Mesenchymal stem cell (in vitro differentiated cells and primary cell): ENCODE measurements at regions not wholly inside any gene's neighbourhood (a gene's known extent, or its start where the extent isn't known, plus 50 kb on each side); places are given as distances from the start of the nearest gene placed in this dataset.

ENCODE experiments used
- DNase-seq: peaks from one replicate; pipeline ENCODE4 v3.0.0-alpha.2; 2013
- H2AFZ ChIP-seq: one replicate; pipeline ENCODE4 v1.6.1; 2013; ENCODE audit warnings: low read depth, mild to moderate bottlenecking, control low read depth, inconsistent platforms, low read length, moderate library complexity
- H2AK5ac ChIP-seq: 2 replicates; pipeline ENCODE4 v1.6.1; 2013; ENCODE audit warnings: low read length, moderate library complexity, mild to moderate bottlenecking, inconsistent platforms; ENCODE audit not compliant: severe bottlenecking
- H2BK120ac ChIP-seq: one replicate; pipeline ENCODE4 v1.6.1; 2013; ENCODE audit warnings: low read depth, mild to moderate bottlenecking, inconsistent platforms, low read length, moderate library complexity
- H2BK12ac ChIP-seq, 2 experiments: one replicate each; pipeline ENCODE4 v1.6.1; 2013; ENCODE audit warnings: inconsistent platforms in 2 of 2, low read length in 2 of 2, mild to moderate bottlenecking in 2 of 2, moderate library complexity in 2 of 2, control low read depth in 1 of 2
- H2BK15ac ChIP-seq: one replicate; pipeline ENCODE4 v1.6.1; 2013; ENCODE audit warnings: mild to moderate bottlenecking, low read depth, inconsistent platforms; ENCODE audit not compliant: poor library complexity, severe bottlenecking
- H2BK5ac ChIP-seq: 2 replicates; pipeline ENCODE4 v1.6.1; 2013; ENCODE audit warnings: low read depth, mild to moderate bottlenecking, low read length, control low read depth, inconsistent platforms; ENCODE audit not compliant: poor library complexity, severe bottlenecking
- H3K14ac ChIP-seq, 2 experiments: one replicate each; pipeline ENCODE4 v1.6.1; 2013; ENCODE audit warnings: inconsistent platforms in 2 of 2, low read length in 2 of 2, control low read depth in 1 of 2, mild to moderate bottlenecking in 1 of 2, moderate library complexity in 1 of 2
- H3K18ac ChIP-seq, 2 experiments: one replicate each; pipeline ENCODE4 v1.6.1; 2013; ENCODE audit warnings: inconsistent platforms in 2 of 2, low read length in 2 of 2, control low read depth in 1 of 2, low read depth in 1 of 2, mild to moderate bottlenecking in 1 of 2
- H3K23ac ChIP-seq, 2 experiments: one replicate each; pipeline ENCODE4 v1.6.1; 2013; ENCODE audit warnings: inconsistent platforms in 2 of 2, low read length in 2 of 2, mild to moderate bottlenecking in 2 of 2, moderate library complexity in 2 of 2, control low read depth in 1 of 2
- H3K27ac ChIP-seq: 2 replicates; pipeline ENCODE4 v1.5.1; 2013; ENCODE audit warnings: mild to moderate bottlenecking, moderate library complexity, low read length, control low read depth, inconsistent platforms; ENCODE audit not compliant: poor library complexity, severe bottlenecking
- H3K27me3 ChIP-seq, 2 experiments: 2 replicates each; pipeline versions ENCODE4 v1.6.1 to v1.7.0; 2013; ENCODE audit warnings: low read length in 2 of 2, mild to moderate bottlenecking in 2 of 2, moderate library complexity in 2 of 2, control low read depth in 1 of 2, inconsistent platforms in 1 of 2; ENCODE audit not compliant: control insufficient read depth in 1 of 2, insufficient read depth in 1 of 2
- H3K36me3 ChIP-seq, 2 experiments: 2 replicates each; pipeline versions ENCODE4 v1.6.1 to v1.7.0; 2013; ENCODE audit warnings: low read length in 2 of 2, control low read depth in 1 of 2, inconsistent platforms in 1 of 2, low read depth in 1 of 2, mild to moderate bottlenecking in 1 of 2; ENCODE audit not compliant: insufficient read depth in 2 of 2, control insufficient read depth in 1 of 2
- H3K4ac ChIP-seq, 2 experiments: one replicate each; pipeline ENCODE4 v1.6.1; 2013; ENCODE audit warnings: inconsistent platforms in 2 of 2, low read length in 2 of 2, mild to moderate bottlenecking in 2 of 2, moderate library complexity in 2 of 2, control low read depth in 1 of 2, low read depth in 1 of 2
- H3K4me1 ChIP-seq: 2 replicates; pipeline ENCODE4 v1.6.1; 2013; ENCODE audit warnings: low read depth, low read length, control low read depth; ENCODE audit not compliant: control insufficient read depth, insufficient read depth
- H3K4me2 ChIP-seq: 2 replicates; pipeline ENCODE4 v1.6.1; 2013; ENCODE audit warnings: low read length, mild to moderate bottlenecking, inconsistent platforms; ENCODE audit not compliant: poor library complexity, severe bottlenecking
- H3K4me3 ChIP-seq, 2 experiments: 2 replicates each; pipeline versions ENCODE4 v1.5.1 to v1.7.0; 2013; ENCODE audit warnings: low read length in 2 of 2, mild to moderate bottlenecking in 2 of 2, control low read depth in 1 of 2, low read depth in 1 of 2; ENCODE audit not compliant: insufficient read depth in 1 of 2
- H3K79me1 ChIP-seq: replicated peaks from 2 replicates; pipeline ENCODE4 v1.6.1; 2013; ENCODE audit warnings: mild to moderate bottlenecking, control low read depth, low read length, inconsistent platforms; ENCODE audit not compliant: poor library complexity, severe bottlenecking
- H3K9ac ChIP-seq: 2 replicates; pipeline ENCODE4 v1.7.0; 2013; ENCODE audit warnings: mild to moderate bottlenecking, low read length, moderate library complexity
- H3K9me3 ChIP-seq: 2 replicates; pipeline ENCODE4 v1.7.0; 2013; ENCODE audit warnings: mild to moderate bottlenecking, low read length; ENCODE audit not compliant: control insufficient read depth
- H4K8ac ChIP-seq: one replicate; pipeline ENCODE4 v1.6.1; 2013; ENCODE audit warnings: inconsistent platforms, mild to moderate bottlenecking, low read length, moderate library complexity
- H4K91ac ChIP-seq: one replicate; pipeline ENCODE4 v1.6.1; 2013; ENCODE audit warnings: mild to moderate bottlenecking, low read length, inconsistent platforms
- WGBS: methylation state at CpG from one replicate; pipeline ENCODE4 v1.1.7; 2013; ENCODE audit warnings: mixed read lengths; 5-methylcytosine and 5-hydroxymethylcytosine counted together

- Histone ChIP-seq H2BK120ac (no peak overlapping the region), H2BK12ac (no peak overlapping the region), H3K9ac (no peak overlapping the region), H3K4me1 (no peaks in the 10 kb centered on the region), H3K18ac (no peak overlapping the region), H2AFZ (no peak overlapping the region), H3K14ac (no peak overlapping the region), H3K36me3 (no peaks in the 10 kb centered on the region), H2BK5ac (no peak overlapping the region), H3K27ac (no peak overlapping the region), H2BK15ac (no peak overlapping the region), H3K4ac (no peak overlapping the region), H3K23ac (no peak overlapping the region), H2AK5ac (no peak overlapping the region), H3K4me3 (no peak overlapping the region), H4K91ac (no peak overlapping the region), H3K27me3 (no peaks in the 10 kb centered on the region), H3K4me2 (no peak overlapping the region), H3K79me1 (no peaks in the 10 kb centered on the region), H3K9me3 (peaks cover 22% of the 10 kb centered on the region), H4K8ac (no peak overlapping the region)
- 46% methylated on average over 1 of the region's 1 CpG for WGBS
- DNase-seq: no peak
These were observed 907.0 kb downstream of the BCL11B start for GRCh38 chr14:98364961-98365360.

- Histone ChIP-seq H3K4ac (no peak overlapping the region), H2BK12ac (no peak overlapping the region), H2AK5ac (no peak overlapping the region), H2AFZ (no peak overlapping the region), H3K27ac (no peak overlapping the region), H3K4me1 (no peaks in the 10 kb centered on the region), H2BK120ac (no peak overlapping the region), H2BK15ac (no peak overlapping the region), H3K4me3 (no peak overlapping the region), H3K79me1 (no peaks in the 10 kb centered on the region), H4K8ac (no peak overlapping the region), H3K9ac (no peak overlapping the region), H3K9me3 (peaks cover 15% of the 10 kb centered on the region), H3K27me3 (no peaks in the 10 kb centered on the region), H3K36me3 (no peaks in the 10 kb centered on the region), H3K18ac (no peak overlapping the region), H3K4me2 (no peak overlapping the region), H3K14ac (no peak overlapping the region), H2BK5ac (no peak overlapping the region), H4K91ac (no peak overlapping the region), H3K23ac (no peak overlapping the region)
- DNase-seq: no peak
- 83% methylated on average over 6 of the region's 6 CpGs for WGBS
These were observed 905.6 kb downstream of the BCL11B start for GRCh38 chr14:98366429-98366828.

GRCh38 chr14:98368221-98368620 lies 903.8 kb downstream of the BCL11B start:
- WGBS: 8% methylated on average over 1 of the region's 1 CpG
- no peak overlapping the region for H3K9ac ChIP-seq
- no peak for DNase-seq

GRCh38 chr14:98368916-98369315 lies 903.1 kb downstream of the BCL11B start:
- Histone ChIP-seq H3K14ac (no peak overlapping the region), H3K4ac (no peak overlapping the region), H2AK5ac (no peak overlapping the region), H2AFZ (no peak overlapping the region), H2BK120ac (no peak overlapping the region), H4K8ac (no peak overlapping the region), H3K18ac (no peak overlapping the region), H3K79me1 (no peaks in the 10 kb centered on the region), H4K91ac (no peak overlapping the region), H3K27me3 (no peaks in the 10 kb centered on the region), H3K4me1 (no peaks in the 10 kb centered on the region), H2BK12ac (no peak overlapping the region), H2BK5ac (no peak overlapping the region), H3K36me3 (no peaks in the 10 kb centered on the region), H2BK15ac (no peak overlapping the region), H3K27ac (no peak overlapping the region), H3K9ac (no peak overlapping the region), H3K4me2 (no peak overlapping the region), H3K9me3 (peaks cover 15% of the 10 kb centered on the region), H3K23ac (no peak overlapping the region), H3K4me3 (no peak overlapping the region)
- DNase-seq: no peak
- WGBS: 74% methylated on average over 3 of the region's 3 CpGs

More at GRCh38 chr14:98368221-98368620, 903.8 kb downstream of the BCL11B start:
- Histone ChIP-seq H3K14ac (no peak overlapping the region), H3K4me2 (no peak overlapping the region), H3K79me1 (no peaks in the 10 kb centered on the region), H2BK15ac (no peak overlapping the region), H3K36me3 (no peaks in the 10 kb centered on the region), H2AFZ (no peak overlapping the region), H3K23ac (no peak overlapping the region), H3K18ac (no peak overlapping the region), H4K91ac (no peak overlapping the region), H4K8ac (no peak overlapping the region), H2BK5ac (no peak overlapping the region), H3K27me3 (no peaks in the 10 kb centered on the region), H3K4me1 (no peaks in the 10 kb centered on the region), H3K27ac (no peak overlapping the region), H3K9me3 (peaks cover 15% of the 10 kb centered on the region), H2BK120ac (no peak overlapping the region), H2BK12ac (no peak overlapping the region), H3K4me3 (no peak overlapping the region), H2AK5ac (no peak overlapping the region), H3K4ac (no peak overlapping the region)
